H4 (cell line): ENCODE measurements at regions not wholly inside any gene's neighbourhood (a gene's known extent, or its start where the extent isn't known, plus 50 kb on each side); places are given as distances from the start of the nearest gene placed in this dataset.
"Not testable (repeated sequence)": the region's sequence is repeated elsewhere in the genome, so short reads cannot be mapped to it uniquely, and the experiment has no call there.

Experiments
- DNase-seq: peaks from one replicate; pipeline ENCODE4 v3.0.0-alpha.2; 2015; ENCODE audit warnings: low spot score

- no peak for DNase-seq
These were observed 740.7 kb downstream of the CETN3 start for GRCh38 chr5:89668821-89669220.

- DNase-seq = no peak
These were observed 747.1 kb downstream of the CETN3 start for GRCh38 chr5:89662499-89662898.

GRCh38 chr5:89638871-89639270 is 755.9 kb upstream of the MEF2C start:
- DNase-seq = no peak

- not testable (repeated sequence) for DNase-seq
These were observed 751.2 kb upstream of the MEF2C start for GRCh38 chr5:89634176-89634575.

DNA sequence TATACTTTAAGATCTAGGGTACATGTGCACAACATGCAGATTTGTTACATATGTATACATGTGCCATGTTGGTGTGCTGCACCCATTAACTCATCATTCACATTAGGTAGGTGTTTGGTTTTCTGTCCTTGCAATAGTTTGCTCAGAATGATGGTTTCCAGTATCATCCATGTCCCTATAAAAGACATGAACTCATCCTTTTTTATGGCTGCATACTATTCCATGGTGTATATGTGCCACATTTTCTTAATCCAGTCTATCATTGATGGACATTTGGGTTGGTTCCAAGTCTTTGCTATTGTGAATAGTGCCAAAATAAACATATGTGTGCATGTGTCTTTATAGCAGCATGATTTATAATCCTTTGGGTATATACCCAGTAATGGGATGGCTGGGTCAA is 747.1 kb upstream of the MEF2C start:
- not testable (repeated sequence) for DNase-seq

DNA sequence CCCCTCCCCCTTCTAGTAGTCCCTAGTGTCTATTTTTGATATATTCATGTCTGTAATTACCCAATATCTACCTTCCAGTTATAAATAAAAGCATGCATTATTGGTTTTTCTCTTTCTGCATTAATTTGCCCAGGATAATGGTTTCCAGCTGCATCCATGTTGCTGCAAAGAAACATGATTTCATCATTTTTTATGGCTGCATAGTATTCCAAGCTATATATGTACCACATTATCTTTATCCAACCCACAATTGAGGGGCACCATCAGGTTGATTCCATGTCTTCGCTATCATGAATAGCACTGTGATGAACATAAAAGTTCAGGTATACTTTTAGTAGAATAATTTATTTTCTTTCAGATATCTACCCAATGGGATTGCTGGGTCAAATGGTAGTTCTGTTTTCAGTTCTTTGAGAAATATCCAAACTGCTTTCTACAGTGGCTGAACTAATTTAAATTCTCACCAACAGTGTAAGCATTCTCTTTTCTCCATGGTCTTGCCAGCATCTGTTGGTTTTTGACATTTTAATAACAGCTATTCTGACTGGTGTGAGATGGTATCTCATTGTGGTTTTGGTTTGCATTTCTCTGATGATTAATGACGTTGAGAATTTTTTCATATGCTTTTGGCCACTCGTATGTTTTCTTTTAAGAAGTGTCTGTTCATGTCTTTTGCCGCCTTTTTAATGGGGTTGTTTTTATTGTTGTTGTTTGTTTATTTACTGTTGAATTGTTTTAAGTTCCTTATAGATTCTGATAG is 746.1 kb upstream of the MEF2C start:
- DNase-seq = no peak

- DNase-seq = no peak
These were observed 733.0 kb upstream of the MEF2C start for GRCh38 chr5:89615839-89616518.

- DNase-seq = no peak
These were observed 730.4 kb upstream of the MEF2C start for GRCh38 chr5:89613222-89613956.

- DNase-seq = no peak
These were observed 724.1 kb upstream of the MEF2C start for GRCh38 chr5:89606939-89607534.

GRCh38 chr5:89604342-89604741 is 721.4 kb upstream of the MEF2C start:
- DNase-seq = no peak

GRCh38 chr5:89601880-89602279 is 718.9 kb upstream of the MEF2C start:
- no peak for DNase-seq

GRCh38 chr5:89597878-89598277 is 714.9 kb upstream of the MEF2C start:
- DNase-seq = no peak

DNA sequence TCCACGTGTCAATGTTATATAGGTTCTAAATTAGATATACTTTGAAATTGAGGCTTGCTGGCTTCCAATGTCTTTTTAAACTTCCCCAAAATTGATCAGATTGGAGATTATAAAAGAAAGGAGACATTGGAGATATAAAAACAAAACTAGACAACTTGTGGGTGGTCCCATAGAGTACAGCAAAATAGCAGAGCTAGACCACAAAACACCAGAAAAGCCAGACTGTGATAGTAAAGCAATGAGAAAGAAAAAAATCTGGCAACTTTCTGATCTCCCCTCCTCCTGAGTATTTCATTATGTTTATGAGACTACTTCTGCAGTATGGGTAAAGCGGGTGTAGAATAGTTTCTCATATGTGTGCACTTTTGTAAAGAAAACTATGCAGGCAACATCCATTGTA is 713.8 kb upstream of the MEF2C start:
- DNase-seq = no peak

DNA sequence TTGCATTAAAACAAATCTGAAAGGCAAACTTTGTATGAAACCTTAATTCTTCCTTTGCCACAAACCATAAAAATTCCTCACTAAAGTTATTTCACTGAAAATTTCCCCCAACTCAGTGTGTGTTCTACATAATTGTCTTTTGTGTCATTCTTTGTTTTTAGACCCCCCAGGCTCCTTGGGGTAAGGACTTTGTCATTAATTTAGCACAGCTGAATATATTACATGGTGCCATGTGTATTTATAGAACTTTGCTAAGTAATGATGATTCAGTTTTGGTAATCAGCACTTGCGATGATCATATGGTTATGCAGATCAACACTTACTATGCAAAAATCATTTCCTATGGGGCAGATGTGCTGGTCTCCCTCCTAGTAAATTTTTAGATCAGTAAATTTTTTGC is 712.1 kb upstream of the MEF2C start:
- no peak for DNase-seq

GRCh38 chr5:89584339-89584956 is 701.5 kb upstream of the MEF2C start:
- peak; percentile 52 for DNase-seq

DNA sequence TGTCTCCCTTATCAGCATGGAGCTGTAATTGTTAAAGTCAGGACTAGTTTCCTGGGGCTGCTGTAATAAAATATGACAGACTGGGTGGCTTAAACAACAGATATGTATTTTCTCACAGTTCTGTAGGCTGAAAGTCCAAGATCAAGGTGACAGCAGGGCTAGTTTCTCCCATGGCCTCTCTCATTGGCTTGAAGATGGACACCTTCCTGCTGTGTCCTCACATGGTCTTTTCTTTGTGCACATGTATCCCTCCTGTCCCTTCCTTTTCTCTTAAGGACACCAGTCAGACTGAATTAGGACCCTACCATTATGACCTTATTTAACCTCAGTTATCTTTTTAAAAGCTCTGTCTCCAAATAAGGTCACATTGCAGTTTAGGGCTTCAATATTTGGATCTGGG is 700.5 kb upstream of the MEF2C start:
- no peak for DNase-seq

DNA sequence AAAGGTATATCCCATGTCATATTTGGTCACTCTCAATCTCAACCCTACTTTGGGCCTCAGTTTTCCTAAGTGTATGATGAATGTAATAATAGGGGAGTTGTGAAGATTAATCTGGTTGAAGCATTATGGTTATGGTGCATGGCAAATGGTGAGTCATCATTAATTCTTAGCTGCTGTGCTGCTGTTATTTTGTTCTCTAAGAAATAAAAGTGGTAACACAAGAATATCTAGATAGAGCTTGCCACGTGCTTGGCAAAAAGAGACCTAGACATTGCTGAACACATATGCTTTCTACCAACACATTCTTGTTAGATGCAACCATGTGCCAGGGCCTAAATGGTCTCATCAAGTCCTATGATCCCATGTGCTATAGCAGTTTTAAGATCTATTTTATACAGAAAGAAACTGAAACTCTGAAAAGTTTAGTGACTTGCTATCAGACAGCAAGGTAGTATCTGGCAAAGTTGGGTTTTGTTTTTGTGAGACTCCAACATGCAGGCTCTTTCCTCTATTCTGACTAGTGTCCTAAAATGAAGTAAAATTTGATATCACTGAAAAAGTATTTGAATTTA is 699.9 kb upstream of the MEF2C start:
- DNase-seq = no peak

GRCh38 chr5:89580976-89581375 is 698.0 kb upstream of the MEF2C start:
- DNase-seq = no peak

- DNase-seq = no peak
These were observed 692.3 kb upstream of the MEF2C start for GRCh38 chr5:89575319-89575718.

DNA sequence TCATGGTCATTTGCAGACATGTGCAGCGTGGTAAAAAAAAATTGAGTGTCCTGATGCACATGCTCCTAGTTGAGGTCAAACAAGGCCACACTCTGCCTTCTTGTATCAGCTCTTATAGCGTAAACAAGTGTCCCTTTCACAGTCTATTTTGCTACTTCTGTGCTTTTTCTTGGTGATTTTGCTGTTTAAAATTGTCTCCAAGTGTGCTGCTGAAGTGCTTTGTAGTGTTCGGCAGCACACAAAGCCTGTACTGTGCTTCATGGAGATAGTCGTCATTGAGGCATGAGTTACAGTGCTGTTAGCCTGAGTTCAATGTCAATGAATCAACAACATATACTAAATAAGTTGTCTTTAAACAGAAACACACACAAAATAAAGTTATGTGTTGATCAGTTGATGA is 690.4 kb upstream of the MEF2C start:
- DNase-seq = no peak

DNA sequence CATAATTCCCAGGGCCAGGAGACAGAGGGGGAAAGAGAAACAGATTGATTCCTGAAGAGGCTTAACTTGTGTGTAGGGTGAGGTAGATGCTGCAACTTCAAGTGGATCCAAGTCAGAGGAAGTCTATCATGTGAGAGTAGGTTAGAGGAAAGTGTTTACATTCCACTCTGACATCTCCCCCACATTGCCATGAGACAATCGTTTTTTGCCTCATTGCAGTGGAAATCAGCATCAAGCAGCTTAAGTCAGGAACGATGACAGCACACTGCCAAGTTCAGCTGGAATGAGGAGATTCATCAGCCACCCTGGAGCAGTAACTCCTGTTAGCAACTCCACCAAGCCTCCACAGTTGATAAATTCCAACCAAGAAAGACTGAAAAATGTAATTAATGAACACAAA is 689.7 kb upstream of the MEF2C start:
- peak; percentile 45 for DNase-seq

GRCh38 chr5:89570557-89570956 is 687.6 kb upstream of the MEF2C start:
- no peak for DNase-seq
